OCI-LY1 (cell line): ENCODE measurements at regions not wholly inside any gene's neighbourhood (a gene's known extent, or its start where the extent isn't known, plus 50 kb on each side); places are given as distances from the start of the nearest gene placed in this dataset.

Source experiments
- H2AFZ ChIP-seq: fragments of 200-600 bp; sonication (generic), shearing (Covaris generic); 2 replicates; pipeline ENCODE4 v1.6.0; 2014; ENCODE audit warnings: antibody characterized with exemption, mild to moderate bottlenecking, low read length
- H3F3A ChIP-seq: fragments of 200-600 bp; sonication (generic), shearing (Covaris generic); 2 replicates; pipeline ENCODE4 v1.6.0; 2014; ENCODE audit warnings: mild to moderate bottlenecking, antibody characterized with exemption, low read length, moderate library complexity; ENCODE audit not compliant: insufficient read depth
- H3K27ac ChIP-seq: fragments of 200-600 bp; sonication (generic); 2 replicates; pipeline ENCODE4 v1.5.1; 2014; ENCODE audit warnings: low read length, mixed run types, mild to moderate bottlenecking, low read depth; ENCODE audit not compliant: poor library complexity, severe bottlenecking
- H3K27me3 ChIP-seq: fragments of 200-600 bp; sonication (generic); 2 replicates; pipeline ENCODE4 v1.6.0; 2014; ENCODE audit warnings: antibody characterized with exemption, mild to moderate bottlenecking, low read length, moderate library complexity; ENCODE audit not compliant: insufficient read depth
- H3K36me3 ChIP-seq: fragments of 200-600 bp; sonication (generic); 2 replicates; pipeline ENCODE4 v1.6.1; 2014; ENCODE audit warnings: mild to moderate bottlenecking, antibody characterized with exemption, low read length, moderate library complexity, mixed read lengths; ENCODE audit not compliant: insufficient read depth
- H3K4me1 ChIP-seq: fragments of 200-600 bp; sonication (generic); 2 replicates; pipeline ENCODE4 v1.5.1; 2014; ENCODE audit warnings: mild to moderate bottlenecking, low read length, moderate library complexity; ENCODE audit not compliant: insufficient read depth, severe bottlenecking
- H3K4me2 ChIP-seq: fragments of 200-600 bp; sonication (generic), shearing (Covaris generic); 2 replicates; pipeline ENCODE4 v1.6.1; 2014; ENCODE audit warnings: low read length
- H3K4me3 ChIP-seq: fragments of 200-600 bp; sonication (generic); 2 replicates; pipeline ENCODE4 v1.5.1; 2014; ENCODE audit warnings: low read length, low read depth, mild to moderate bottlenecking, mixed read lengths; ENCODE audit not compliant: poor library complexity, severe bottlenecking
- H3K79me2 ChIP-seq: fragments of 200-600 bp; shearing (Covaris generic); 2 replicates; pipeline ENCODE4 v1.6.1; 2016; ENCODE audit warnings: mixed run types, low read length, mixed read lengths; ENCODE audit not compliant: insufficient read depth
- H3K9ac ChIP-seq: fragments of 200-600 bp; sonication (generic), shearing (Covaris generic); 2 replicates; pipeline ENCODE4 v1.6.1; 2014; ENCODE audit warnings: mild to moderate bottlenecking, low read length, mixed read lengths
- H3K9me2 ChIP-seq: fragments of 200-600 bp; sonication (generic), shearing (Covaris generic); 2 replicates; pipeline ENCODE4 v1.6.1; 2014; ENCODE audit warnings: low read depth, mild to moderate bottlenecking, low read length, mixed read lengths
- H3K9me3 ChIP-seq: fragments of 200-600 bp; shearing (Covaris generic); 2 replicates; pipeline ENCODE4 v1.6.1; 2014; ENCODE audit warnings: low read length, mixed read lengths
- H4K20me1 ChIP-seq: fragments of 200-600 bp; sonication (generic), shearing (Covaris generic); 2 replicates; pipeline ENCODE4 v1.6.0; 2016; ENCODE audit warnings: mild to moderate bottlenecking, low read length; ENCODE audit not compliant: insufficient read depth
- CTCF ChIP-seq: fragments of 200-600 bp; sonication (generic), shearing (Covaris generic); IDR thresholded peaks from 2 replicates; pipeline ENCODE4 v1.5.1; 2017; ENCODE audit warnings: mild to moderate bottlenecking, antibody characterized with exemption, low read length, moderate library complexity, mixed read lengths
- EZH2 ChIP-seq: fragments of 200-600 bp; sonication (generic), shearing (Covaris generic); IDR thresholded peaks from 2 replicates; pipeline ENCODE4 v1.8.0; 2017; ENCODE audit warnings: borderline replicate concordance, mixed run types, mild to moderate bottlenecking, antibody characterized with exemption, low read length, moderate library complexity, mixed read lengths

GRCh38 chr14:85978582-85979250, 448.8 kb downstream of the FLRT2 start:
- no peaks in the 10 kb centered on the region for H3F3A ChIP-seq
- TF ChIP-seq EZH2 (no peak), CTCF (no peak)
- H3K36me3 ChIP-seq: no peaks in the 10 kb centered on the region
- H3K9me2 ChIP-seq: no peaks in the 10 kb centered on the region
- no peaks in the 10 kb centered on the region for H3K9me3 ChIP-seq
- H3K9ac ChIP-seq: no peak overlapping the region
- H3K27ac ChIP-seq: no peak overlapping the region
- no peak overlapping the region for H3K4me2 ChIP-seq
- H2AFZ ChIP-seq: no peak overlapping the region
- H3K4me3 ChIP-seq: no peak overlapping the region
- H3K27me3 ChIP-seq: no peaks in the 10 kb centered on the region
- no peaks in the 10 kb centered on the region for H3K4me1 ChIP-seq
- H3K79me2 ChIP-seq: no peaks in the 10 kb centered on the region
- H4K20me1 ChIP-seq: no peaks in the 10 kb centered on the region

GRCh38 chr14:85974602-85975001, 444.7 kb downstream of the FLRT2 start:
- Histone ChIP-seq H3K27me3 (no peaks in the 10 kb centered on the region), H3K9me3 (no peaks in the 10 kb centered on the region), H3K4me1 (no peaks in the 10 kb centered on the region), H3K4me2 (no peak overlapping the region), H3K36me3 (no peaks in the 10 kb centered on the region), H3K4me3 (no peak overlapping the region), H3K9me2 (no peaks in the 10 kb centered on the region), H3K79me2 (no peaks in the 10 kb centered on the region), H3F3A (no peaks in the 10 kb centered on the region), H3K27ac (no peak overlapping the region), H4K20me1 (no peaks in the 10 kb centered on the region), H2AFZ (no peak overlapping the region), H3K9ac (no peak overlapping the region)
- TF ChIP-seq EZH2: no peak
- no peak for TF ChIP-seq CTCF

- Histone ChIP-seq H3K9me3 (no peaks in the 10 kb centered on the region), H4K20me1 (no peaks in the 10 kb centered on the region), H3F3A (no peaks in the 10 kb centered on the region), H3K9ac (no peak overlapping the region), H3K27me3 (no peaks in the 10 kb centered on the region), H2AFZ (no peak overlapping the region), H3K36me3 (no peaks in the 10 kb centered on the region), H3K79me2 (no peaks in the 10 kb centered on the region), H3K9me2 (no peaks in the 10 kb centered on the region), H3K27ac (no peak overlapping the region), H3K4me3 (no peak overlapping the region), H3K4me2 (no peak overlapping the region), H3K4me1 (no peaks in the 10 kb centered on the region)
- TF ChIP-seq CTCF (no peak), EZH2 (no peak)
Measured at GRCh38 chr14:85963486-85963885, 433.5 kb downstream of the FLRT2 start.
